Testis (tissue), 2 donors: ENCODE measurements at regions not wholly inside any gene's neighbourhood (a gene's known extent, or its start where the extent isn't known, plus 50 kb on each side); places are given as distances from the start of the nearest gene placed in this dataset.

ENCODE experiments used
- DNase-seq: peaks from one replicate; pipeline ENCODE4 v3.0.0-alpha.2; 2019
- H3K27ac ChIP-seq, 2 donors: fragments of 200-600 bp; sonication (generic); one replicate each; pipeline ENCODE4 v1.5.1; 2019
- H3K27me3 ChIP-seq: fragments of 200-600 bp; sonication (generic); one replicate; pipeline ENCODE4 v1.5.1; 2019
- H3K36me3 ChIP-seq: fragments of 200-600 bp; sonication (generic); one replicate; pipeline ENCODE4 v1.5.1; 2017; ENCODE audit warnings: low read depth; ENCODE audit errors: missing control alignments
- H3K4me1 ChIP-seq: fragments of 200-600 bp; sonication (generic); one replicate; pipeline ENCODE4 v1.5.1; 2019
- H3K4me3 ChIP-seq, 2 donors: fragments of 200-600 bp; sonication (generic); one replicate each; pipeline ENCODE4 v1.5.1; 2017 to 2019
- H3K9me3 ChIP-seq: fragments of 200-600 bp; sonication (generic); one replicate; pipeline ENCODE4 v1.5.1; 2017
- POLR2A ChIP-seq: fragments of 450-650 bp; IDR thresholded peaks from one replicate; pipeline ENCODE4 v1.6.1; 2017; ENCODE audit warnings: antibody characterized with exemption, mild to moderate bottlenecking, moderate library complexity
- WGBS, 2 donors: methylation state at CpG; one replicate each; pipeline ENCODE4 v1.1.5; 2018; 5-methylcytosine and 5-hydroxymethylcytosine counted together
- intact Hi-C: fragments of 100-400 bp; cut with DNase I; formaldehyde crosslinking; loops from one replicate; pipeline ENCODE4 v1.15.1; 2023; ENCODE audit warnings: low total_unique reads
- TF ChIP-seq, protein P1 (sequence below), 3 experiments: fragments of 450-650 bp in 2 of 3; fragments of 200-600 bp in 1 of 3; sonication (generic) in 1 of 3; IDR thresholded peaks; one replicate each; pipeline ENCODE4 v1.5.1; 2016 to 2019; ENCODE audit warnings: antibody characterized with exemption in 3 of 3, mild to moderate bottlenecking in 2 of 3, moderate library complexity in 1 of 3

DNA sequence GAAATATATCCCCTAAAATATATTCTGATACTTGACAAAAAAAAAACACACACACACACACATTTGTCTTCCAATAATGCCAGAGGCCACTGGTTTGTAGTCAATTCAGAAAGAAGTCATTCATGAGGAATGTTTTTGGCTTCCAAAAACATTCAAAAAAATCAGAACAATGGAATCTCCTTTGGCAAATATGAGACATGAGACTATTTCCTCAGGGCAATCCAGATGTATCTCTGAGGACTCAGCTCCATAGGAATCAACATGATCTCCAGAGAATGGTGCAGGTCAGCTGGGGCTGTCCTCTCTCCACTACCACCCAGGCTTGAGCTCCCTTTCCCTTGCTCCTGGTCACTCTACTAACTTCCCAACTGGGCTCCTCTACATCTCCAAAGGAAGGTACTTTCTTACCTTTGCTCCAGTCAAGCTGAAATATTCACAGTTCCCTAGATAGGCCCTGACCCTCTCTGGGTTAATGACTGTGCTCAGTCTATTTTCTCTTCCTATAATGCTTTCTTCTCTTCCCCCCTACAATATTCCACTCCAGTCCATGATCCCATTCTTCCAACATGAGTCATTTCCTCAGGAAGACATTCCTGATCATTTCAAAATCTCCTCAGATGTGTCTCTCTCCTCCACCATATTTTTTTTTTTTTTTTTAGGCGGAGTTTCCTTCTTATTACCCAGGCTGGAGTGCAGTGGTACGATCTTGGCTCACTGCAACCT, 145.3 kb downstream of the C1D start:
- TF ChIP-seq, protein P1, sequence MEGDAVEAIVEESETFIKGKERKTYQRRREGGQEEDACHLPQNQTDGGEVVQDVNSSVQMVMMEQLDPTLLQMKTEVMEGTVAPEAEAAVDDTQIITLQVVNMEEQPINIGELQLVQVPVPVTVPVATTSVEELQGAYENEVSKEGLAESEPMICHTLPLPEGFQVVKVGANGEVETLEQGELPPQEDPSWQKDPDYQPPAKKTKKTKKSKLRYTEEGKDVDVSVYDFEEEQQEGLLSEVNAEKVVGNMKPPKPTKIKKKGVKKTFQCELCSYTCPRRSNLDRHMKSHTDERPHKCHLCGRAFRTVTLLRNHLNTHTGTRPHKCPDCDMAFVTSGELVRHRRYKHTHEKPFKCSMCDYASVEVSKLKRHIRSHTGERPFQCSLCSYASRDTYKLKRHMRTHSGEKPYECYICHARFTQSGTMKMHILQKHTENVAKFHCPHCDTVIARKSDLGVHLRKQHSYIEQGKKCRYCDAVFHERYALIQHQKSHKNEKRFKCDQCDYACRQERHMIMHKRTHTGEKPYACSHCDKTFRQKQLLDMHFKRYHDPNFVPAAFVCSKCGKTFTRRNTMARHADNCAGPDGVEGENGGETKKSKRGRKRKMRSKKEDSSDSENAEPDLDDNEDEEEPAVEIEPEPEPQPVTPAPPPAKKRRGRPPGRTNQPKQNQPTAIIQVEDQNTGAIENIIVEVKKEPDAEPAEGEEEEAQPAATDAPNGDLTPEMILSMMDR (IDR thresholded peaks at IDR 0.05), result no peak
- TF ChIP-seq POLR2A, result no peak
- intact Hi-C loops, result no loop called here
- Histone ChIP-seq H3K36me3 (no peaks in the 10 kb centered on the region), H3K4me1 (no peaks in the 10 kb centered on the region), H3K9me3 (no peaks in the 10 kb centered on the region), H3K27me3 (no peaks in the 10 kb centered on the region), H3K27ac (no peak overlapping the region), H3K4me3 (no peak overlapping the region)
- 74 to 98% methylated on average over 2 of the region's 2 CpGs for WGBS, 2 donors
- no peak for DNase-seq

DNA sequence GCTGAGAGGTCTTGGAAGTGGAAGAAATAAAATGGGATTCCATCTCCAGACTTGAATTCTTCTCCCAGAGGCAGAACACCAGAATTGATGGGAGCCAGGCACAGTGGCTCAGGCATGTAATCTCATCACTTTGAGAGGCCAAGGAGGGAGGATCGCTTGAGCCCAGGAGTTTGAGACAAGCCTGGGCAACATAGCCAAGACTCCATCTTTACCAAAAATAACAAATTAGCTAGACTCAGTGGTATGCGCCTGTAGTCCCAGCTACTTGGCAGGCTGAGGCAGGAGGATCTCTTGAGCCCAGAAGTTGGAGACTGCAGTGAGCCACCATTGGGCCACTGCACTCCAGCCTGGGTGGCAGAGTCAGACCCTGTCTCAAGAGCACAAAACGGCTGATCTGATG, 144.3 kb downstream of the C1D start:
- Histone ChIP-seq H3K27me3 (no peaks in the 10 kb centered on the region), H3K36me3 (no peaks in the 10 kb centered on the region), H3K4me1 (no peaks in the 10 kb centered on the region), H3K27ac (no peak overlapping the region), H3K9me3 (no peaks in the 10 kb centered on the region), H3K4me3 (no peak overlapping the region)
- TF ChIP-seq, protein P1 (IDR thresholded peaks at IDR 0.05), result no peak
- no peak for TF ChIP-seq POLR2A
- WGBS, 2 donors, result 93 to 97% methylated on average over 3 of the region's 3 CpGs
- intact Hi-C loops, result no loop called here
- DNase-seq, result no peak

DNA sequence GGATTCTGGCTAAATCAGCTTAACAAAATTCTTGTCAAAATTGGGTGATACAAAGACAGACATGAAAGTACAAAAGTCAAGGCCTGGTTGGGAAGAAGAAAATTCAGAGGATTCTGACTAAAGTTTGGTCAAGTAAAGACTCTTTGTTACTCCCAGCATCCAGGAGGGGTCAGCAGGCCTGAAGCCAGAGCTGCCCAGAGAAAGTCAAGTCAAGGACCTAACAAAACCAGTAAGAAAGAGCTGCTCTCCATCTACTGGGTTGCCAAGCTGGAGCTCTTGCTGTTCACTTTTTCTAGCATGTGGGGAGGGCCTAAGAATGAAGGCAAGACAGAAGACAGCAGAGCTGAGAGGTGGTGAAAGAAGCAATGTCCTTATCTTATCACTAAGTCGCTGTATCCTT, 143.3 kb downstream of the C1D start:
- TF ChIP-seq POLR2A, result no peak
- TF ChIP-seq, protein P1 (IDR thresholded peaks at IDR 0.05), result no peak
- WGBS, 2 donors, result 23 to 38% methylated on average over 1 of the region's 1 CpG
- DNase-seq, result no peak
- no peak overlapping the region for H3K4me3 ChIP-seq
- H3K4me1 ChIP-seq, result no peaks in the 10 kb centered on the region
- intact Hi-C loops, result no loop called here
- no peaks in the 10 kb centered on the region for H3K27me3 ChIP-seq
- H3K9me3 ChIP-seq, result no peaks in the 10 kb centered on the region
- H3K36me3 ChIP-seq, result no peaks in the 10 kb centered on the region
- H3K27ac ChIP-seq, result no peak overlapping the region

DNA sequence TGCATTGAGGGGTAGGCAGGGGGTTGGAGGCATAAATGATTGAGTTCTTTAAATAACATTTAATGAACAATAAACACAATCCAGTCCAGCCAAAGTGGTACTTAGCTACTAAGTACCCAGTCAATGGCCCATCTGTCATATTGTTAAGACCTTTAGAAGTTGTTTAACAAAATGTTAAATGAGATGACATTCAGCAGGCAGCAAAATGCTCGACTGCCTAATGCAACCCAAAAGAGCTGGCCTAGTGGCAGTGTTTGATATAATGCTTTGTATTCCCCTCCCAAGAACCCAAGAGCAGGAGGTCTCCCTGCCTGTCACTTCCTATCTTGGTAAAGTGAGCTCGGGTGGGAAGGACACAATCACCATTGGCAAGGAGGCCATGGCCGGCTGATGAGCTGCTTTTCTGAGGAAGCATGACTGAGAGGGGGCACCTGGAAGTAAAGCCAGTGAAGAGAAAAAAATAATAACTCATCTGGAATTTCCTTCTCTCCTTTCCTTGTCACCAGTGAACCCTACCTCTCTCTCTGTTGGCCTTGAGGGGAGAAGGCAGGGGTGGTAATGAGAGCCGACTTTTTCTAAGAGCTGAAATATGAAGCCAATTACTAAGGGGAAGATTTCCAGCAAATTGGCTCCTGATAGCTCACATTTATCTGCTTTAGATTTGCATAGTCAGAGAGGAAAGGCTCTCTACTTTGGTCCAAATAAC, 140.6 kb downstream of the C1D start:
- Histone ChIP-seq H3K9me3 (no peaks in the 10 kb centered on the region), H3K27ac (no peak overlapping the region), H3K36me3 (no peaks in the 10 kb centered on the region), H3K27me3 (no peaks in the 10 kb centered on the region), H3K4me3 (no peak overlapping the region), H3K4me1 (no peaks in the 10 kb centered on the region)
- TF ChIP-seq, protein P1 (IDR thresholded peaks at IDR 0.05), result no peak
- no peak for TF ChIP-seq POLR2A
- DNase-seq, result no peak
- 62 to 65% methylated on average over 4 of the region's 4 CpGs for WGBS, 2 donors
- intact Hi-C loops, result no loop called here
